Adrenal gland (tissue), 5 donors: ENCODE measurements at regions not wholly inside any gene's neighbourhood (a gene's known extent, or its start where the extent isn't known, plus 50 kb on each side); places are given as distances from the start of the nearest gene placed in this dataset.

Experiments used
- CTCF ChIP-seq, 6 experiments: fragments of 450-650 bp in 4 of 6; fragments of 200-600 bp in 2 of 6; sonication (generic) in 1 of 6; IDR thresholded peaks; 1 replicate in 5 of 6; 2 replicates in 1 of 6; pipeline versions ENCODE4 v1.5.1 to v1.8.0; 2016 to 2021; ENCODE audit warnings: antibody characterized with exemption in 6 of 6, mild to moderate bottlenecking in 2 of 6, moderate library complexity in 1 of 6
- POLR2A ChIP-seq, 2 donors: fragments of 450-650 bp; IDR thresholded peaks; one replicate each; pipeline ENCODE4 v1.6.1; 2017; ENCODE audit warnings: antibody characterized with exemption in 2 of 2, mild to moderate bottlenecking in 2 of 2, moderate library complexity in 1 of 2
- donor health status: DM: no; HTN: no; CAD: no.

- TF ChIP-seq CTCF (IDR thresholded peaks at IDR 0.05), result no peak
- TF ChIP-seq POLR2A (IDR thresholded peaks at IDR 0.05), result no peak
Observed at GRCh38 chr3:26196781-26197180, 406.9 kb downstream of the OXSM start.
